A549 (cell line): ENCODE measurements at regions not wholly inside any gene's neighbourhood (a gene's known extent, or its start where the extent isn't known, plus 50 kb on each side); places are given as distances from the start of the nearest gene placed in this dataset.

ENCODE experiments used
- CTCF ChIP-seq: fragments of >200 bp; sonication (Bioruptor Twin); formaldehyde crosslinking; IDR thresholded peaks from 3 replicates; pipeline ENCODE4 v1.5.1; 2016
- MYC ChIP-seq: IDR thresholded peaks from 2 replicates; pipeline ENCODE4 v1.6.1; 2012; ENCODE audit warnings: mild to moderate bottlenecking, inconsistent platforms, low read length, improper control_type of control experiment, borderline replicate concordance
- NR3C1 ChIP-seq: fragments of >200 bp; sonication (Bioruptor Twin); formaldehyde crosslinking; IDR thresholded peaks from 3 replicates; pipeline ENCODE4 v1.6.1; 2017
- POLR2A ChIP-seq: IDR thresholded peaks from 2 replicates; pipeline ENCODE4 v1.6.1; 2012; ENCODE audit warnings: mild to moderate bottlenecking, low read length
- RFX5 ChIP-seq: fragments of 450-650 bp; IDR thresholded peaks from 2 replicates; pipeline ENCODE4 v1.7.1; 2014; ENCODE audit warnings: antibody characterized with exemption, mild to moderate bottlenecking, moderate library complexity
- RNF2 ChIP-seq: fragments of 200-600 bp; sonication (generic); IDR thresholded peaks from 2 replicates; pipeline ENCODE4 v1.6.1; 2016; ENCODE audit warnings: low read depth, mild to moderate bottlenecking, antibody characterized with exemption, moderate library complexity, borderline replicate concordance

- TF ChIP-seq POLR2A: no peak
- TF ChIP-seq NR3C1: no peak
- no peak for TF ChIP-seq RNF2
- TF ChIP-seq CTCF: no peak
- TF ChIP-seq RFX5: no peak
- TF ChIP-seq MYC: no peak
These were observed 654.1 kb upstream of the RBFOX1 start for GRCh38 chr16:6678586-6678985.
